G401.6 (cell line): ENCODE measurements at regions not wholly inside any gene's neighbourhood (a gene's known extent, or its start where the extent isn't known, plus 50 kb on each side); places are given as distances from the start of the nearest gene placed in this dataset.
"Not testable (repeated sequence)": the region's sequence is repeated elsewhere in the genome, so short reads cannot be mapped to it uniquely, and the experiment has no call there.

Experiments
- FAIRE-seq: peaks from 2 replicates; lab custom pipeline; 2012; peaks lifted over from hg19 to GRCh38; lab: Jason Lieb, UNC

DNA sequence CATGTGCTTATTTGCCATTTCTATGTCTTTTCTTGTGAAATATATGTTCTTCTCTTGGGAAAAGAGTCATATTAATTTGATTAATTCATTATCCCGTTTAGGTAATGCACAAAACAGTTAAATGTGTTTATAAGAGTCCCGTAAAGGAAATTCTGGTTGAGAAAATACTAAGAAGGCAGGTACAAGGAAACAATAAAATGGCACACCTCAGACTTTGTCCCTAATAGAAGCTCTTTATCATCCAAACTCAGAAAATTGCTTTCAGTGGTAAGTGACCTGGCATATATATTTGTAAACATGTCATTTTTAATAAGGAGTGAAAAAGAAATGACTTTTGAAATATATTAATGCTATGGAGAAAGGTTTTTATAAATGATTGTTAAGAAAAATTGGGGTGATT is 540.5 kb upstream of the CITED2 start:
- FAIRE-seq, result peak; percentile 21

DNA sequence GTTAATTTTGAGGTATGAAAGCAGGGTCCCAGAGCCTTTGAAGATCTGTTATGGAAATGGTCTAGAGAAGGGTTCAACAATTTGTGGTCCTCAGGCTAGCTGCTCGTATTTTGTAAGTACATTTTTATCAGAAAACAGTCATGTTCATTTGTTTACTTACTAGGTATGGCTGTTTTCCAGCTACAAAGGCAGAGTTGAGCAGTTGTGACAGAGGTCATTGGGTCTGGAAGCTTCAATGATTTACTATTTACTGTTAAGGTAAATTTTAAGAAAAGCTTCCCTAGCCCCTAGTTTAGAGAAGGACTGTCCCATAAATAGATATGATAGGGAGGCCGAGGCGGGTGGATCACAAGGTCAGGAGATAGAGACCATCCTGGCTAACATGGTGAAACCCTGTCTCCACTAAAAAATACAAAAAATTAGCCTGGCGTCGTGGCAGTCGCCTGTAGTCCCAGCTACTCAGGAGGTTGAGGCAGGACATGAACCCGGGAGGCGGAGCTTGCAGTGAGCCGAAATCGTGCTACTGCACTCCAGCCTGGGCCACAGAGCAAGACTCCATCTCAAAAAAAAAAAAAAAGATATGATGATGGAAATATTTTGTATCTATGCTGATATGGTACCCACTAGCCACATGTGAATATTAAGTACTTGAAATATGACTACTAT is 538.4 kb upstream of the CITED2 start:
- no peak for FAIRE-seq

DNA sequence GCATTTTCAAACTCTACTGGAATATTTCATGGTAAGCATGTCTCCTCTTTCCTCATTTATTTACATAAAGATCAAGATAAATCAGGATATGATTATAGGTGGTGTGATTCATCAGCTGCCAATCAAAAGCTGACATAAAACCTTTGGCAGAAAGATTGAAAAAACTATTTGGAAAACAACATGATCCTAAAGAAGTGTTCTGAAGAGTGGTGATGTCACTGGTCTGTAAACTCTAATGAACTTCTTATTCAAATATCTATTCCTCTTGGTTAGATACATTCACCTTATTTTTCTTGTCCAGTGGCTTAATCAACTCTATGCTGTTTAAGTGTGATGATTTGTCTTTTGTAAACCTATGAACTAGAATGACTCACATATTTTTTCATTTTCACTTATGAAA is 535.5 kb upstream of the CITED2 start:
- no peak for FAIRE-seq

DNA sequence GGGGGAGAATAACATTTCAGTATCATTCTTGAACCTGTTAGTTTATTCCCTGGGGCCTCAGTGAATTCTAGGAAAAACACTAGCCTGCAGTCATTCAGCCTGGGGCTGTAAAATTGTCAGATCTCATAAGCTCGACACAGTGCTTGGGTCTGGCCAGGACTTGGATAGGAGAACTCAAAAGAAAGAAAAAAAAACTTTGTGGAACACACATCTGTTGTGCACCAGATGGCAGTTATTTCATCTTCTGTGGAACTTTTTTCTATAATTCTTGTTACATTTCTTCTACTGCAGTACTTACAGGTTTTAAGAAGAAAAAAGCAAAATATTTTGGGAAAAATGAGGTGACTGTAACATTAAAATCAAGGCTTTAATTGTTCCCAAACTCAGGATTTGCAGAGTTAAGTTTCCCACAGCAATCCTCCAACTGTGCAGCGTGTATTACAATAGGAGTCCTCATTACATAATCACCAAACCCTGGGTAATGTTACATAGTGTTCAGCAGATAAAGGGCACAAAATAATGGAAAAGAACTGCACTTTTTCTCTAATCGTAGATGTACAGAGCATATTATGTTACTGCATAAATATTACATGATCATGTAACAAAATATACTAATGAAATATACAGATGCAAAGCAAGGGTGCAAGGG is 531.1 kb upstream of the CITED2 start:
- peak; percentile 51 for FAIRE-seq

DNA sequence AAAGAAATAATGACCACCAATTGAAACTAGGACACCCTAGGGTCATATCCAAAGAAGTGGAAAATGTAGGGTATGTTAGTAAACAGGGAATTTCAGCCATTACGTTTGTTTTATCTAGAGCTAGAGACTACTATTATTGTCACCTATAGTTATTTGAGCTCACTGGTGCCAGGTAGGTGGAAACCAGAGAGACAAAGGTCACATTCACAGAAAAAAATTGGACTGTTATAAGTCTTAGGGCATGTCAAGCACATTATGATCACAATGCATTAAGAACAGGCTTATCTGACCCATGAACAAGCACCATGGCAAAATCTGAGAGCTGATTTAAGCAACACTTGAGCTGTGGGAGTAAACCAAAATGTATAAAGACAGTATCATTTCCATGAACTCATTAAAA is 530.1 kb upstream of the CITED2 start:
- FAIRE-seq, result no peak

DNA sequence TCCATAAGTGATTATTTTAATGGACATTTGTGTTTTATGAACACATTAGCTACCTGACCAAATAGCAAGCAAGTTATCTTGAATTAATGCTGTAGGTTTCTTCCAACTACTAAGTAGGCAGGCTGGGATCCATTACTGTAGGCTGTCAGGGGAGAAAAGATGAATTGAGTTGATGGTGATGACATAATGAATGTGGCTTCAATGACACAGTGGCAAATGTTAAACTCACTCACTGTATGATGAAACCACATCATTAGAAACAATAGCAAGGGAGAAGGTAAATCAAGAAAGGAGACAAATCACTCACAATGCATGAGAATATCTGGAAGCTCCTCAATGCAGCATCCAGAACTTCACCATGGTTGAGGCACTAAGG is 529.7 kb upstream of the CITED2 start:
- no peak for FAIRE-seq

DNA sequence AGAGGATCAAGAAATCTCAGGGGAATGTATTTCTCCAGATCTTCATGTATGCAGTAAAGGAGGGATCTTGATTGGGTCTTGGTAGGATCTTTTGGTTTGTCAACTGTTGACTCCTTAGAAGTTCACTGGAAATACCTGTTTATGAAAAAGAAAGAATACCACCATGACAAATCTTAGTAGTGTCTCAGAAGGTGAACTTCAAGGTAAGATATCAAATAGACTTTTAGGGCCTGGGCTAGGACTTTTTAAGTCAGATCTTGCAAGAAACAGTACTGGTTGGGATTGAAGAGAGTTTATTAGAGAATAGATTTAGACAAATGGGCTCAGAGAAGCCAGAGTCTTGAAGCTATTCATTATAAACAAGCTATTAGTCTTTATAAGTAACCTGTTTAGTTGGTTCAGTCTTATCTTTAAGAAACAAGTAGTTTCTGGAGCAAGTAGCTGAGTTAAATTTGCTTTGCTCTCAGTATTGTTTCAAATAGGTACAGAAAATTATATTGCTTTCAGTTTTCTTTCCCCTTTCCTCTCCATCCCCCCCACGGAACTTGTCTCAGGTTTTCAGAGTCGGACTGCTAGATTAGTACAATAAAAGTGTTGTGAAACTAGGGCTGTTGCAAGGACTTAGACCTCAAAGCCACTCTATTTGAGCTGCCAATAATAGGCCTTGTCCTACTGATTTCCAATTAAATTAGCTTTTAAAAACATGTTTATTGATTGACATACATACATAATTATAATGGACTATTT is 529.1 kb upstream of the CITED2 start:
- no peak for FAIRE-seq

DNA sequence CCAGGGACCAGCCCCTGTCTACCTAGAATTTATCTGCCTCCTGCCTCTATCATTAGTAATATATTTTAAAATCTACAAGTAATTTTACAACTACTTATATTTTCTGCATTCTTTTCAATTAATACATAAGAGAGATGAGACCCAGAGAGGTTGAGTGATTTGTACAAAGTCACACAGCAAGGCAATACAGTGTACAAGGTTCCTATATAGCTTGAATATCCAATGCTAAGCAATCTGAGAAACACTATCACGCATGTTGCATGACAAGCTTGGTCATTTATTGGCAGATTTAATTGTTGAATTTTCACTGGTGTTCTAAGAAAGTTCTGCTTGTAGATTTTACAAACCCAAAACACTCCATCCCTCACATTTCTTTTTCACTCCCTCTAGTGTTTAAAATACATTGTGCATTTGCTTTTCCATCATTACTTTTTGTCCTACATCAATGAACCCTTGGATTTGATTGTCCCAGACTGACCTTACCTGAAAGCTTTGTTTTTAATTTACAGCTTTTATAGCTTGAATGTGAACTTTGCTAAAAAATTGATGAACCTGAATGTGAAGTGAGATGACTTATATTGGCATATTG is 520.9 kb upstream of the CITED2 start:
- peak; percentile 88 for FAIRE-seq

DNA sequence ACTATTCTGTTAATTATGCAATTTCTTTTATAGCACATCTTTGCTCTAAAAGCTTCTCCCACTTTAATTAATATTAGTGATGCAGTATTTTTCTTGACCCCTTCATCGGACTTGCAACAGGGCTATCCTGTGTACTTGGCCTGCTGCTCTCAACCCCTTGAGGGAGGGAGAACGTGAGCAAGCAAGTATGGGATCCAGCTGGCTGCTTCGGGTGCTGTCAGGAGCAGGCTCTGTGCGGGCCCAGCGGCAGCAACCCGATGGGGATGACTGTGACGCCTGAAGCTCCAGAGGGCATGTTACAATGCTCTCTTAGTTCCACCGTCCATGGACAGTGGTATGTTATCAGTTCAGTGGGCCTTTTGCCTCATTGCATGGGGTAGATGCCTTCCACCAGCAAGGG is 519.8 kb upstream of the CITED2 start:
- no peak for FAIRE-seq

DNA sequence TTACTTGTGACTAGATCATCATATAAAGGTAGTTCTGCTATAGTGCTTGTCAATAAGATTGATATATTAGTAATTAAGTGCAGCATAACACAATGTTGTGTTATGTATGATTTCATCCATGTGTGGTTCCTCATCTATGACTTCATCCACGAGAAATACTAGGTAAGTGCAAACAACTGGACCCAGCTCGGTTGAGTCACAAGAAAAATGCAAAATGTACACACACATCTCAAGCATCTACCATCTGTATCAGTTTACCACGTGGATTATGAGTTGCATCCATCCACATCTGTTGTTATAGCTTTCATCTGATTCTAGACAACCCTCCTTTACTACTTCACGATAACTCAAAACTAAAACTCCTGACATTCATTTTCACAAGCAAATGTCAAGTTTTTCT is 517.0 kb upstream of the CITED2 start:
- FAIRE-seq, result no peak

DNA sequence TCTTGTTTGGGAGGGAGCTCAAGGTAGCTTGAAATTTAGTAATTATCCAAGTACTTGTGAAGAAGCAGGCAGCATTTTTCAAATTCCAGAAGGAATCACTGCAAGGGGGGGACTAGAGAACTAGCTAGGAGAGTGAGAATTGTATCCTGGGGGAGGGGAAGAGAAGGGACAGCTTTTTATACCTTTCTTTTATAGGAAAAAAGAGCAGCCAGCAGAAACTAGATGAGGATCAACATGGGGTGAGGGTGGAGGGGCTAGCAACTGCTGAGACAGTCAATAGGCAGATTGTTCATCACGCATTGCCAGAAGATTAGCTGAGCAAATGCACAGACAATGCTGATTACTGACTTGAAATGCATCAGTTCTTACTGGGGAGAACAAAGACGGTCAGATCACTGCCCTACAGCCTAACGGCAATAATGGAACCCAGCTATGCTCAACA is 514.3 kb upstream of the CITED2 start:
- peak; percentile 99 for FAIRE-seq

DNA sequence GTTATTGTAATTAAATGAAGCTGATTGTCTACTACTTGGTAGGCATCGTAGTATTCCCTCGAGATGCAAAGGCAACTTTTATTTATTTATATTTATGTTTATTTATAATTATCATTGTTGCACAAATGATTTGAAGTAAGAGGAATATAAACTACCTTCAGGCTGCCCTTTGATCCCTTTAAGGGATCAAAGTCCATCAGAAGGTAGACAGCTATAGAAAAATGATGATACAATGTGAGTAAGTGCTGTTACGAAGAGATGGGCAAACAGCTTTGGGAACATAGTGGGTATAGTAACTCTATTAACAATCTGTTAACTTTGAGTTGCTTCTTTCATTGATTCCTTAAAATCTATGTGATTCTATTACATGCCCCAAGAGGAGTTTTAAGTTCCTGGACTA is 512.8 kb upstream of the CITED2 start:
- no peak for FAIRE-seq

DNA sequence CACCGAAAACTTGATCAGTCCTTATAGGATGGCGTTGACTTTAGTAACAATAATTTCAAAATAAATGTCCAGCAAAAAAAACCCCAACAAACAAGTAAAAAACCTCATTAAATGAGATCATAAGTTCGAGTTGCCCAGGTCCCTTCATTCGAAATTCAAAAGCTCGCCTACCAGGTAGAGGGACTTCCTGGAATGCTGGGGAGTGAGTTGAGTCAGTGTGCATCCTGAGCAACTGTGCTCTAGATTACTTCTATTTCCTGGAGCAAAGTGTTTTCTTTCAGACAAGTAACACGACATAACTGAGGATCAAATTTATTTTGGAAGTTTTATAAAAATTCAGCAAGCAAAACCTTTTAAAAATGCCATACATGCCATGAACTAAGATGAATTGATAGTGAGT is 511.9 kb upstream of the CITED2 start:
- peak; percentile 94 for FAIRE-seq

DNA sequence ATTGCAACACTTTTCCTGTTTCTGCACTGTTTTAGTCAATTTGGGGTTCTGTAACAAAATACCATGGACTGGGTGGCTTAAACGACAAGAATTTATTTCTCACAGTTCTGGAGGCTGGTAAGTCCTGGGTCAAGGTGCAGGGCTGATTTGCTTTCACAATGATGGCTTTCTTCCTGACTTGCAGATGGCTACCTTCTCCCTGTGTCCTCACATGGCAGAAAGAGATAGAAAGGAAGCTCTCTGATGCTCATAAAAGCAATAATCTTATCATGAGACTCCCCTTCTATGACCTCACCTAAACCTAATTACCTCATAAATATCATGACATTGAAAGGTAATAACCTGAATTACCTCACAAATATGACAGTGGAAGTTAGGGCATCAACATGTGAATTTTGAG is 511.5 kb upstream of the CITED2 start:
- FAIRE-seq, result no peak

DNA sequence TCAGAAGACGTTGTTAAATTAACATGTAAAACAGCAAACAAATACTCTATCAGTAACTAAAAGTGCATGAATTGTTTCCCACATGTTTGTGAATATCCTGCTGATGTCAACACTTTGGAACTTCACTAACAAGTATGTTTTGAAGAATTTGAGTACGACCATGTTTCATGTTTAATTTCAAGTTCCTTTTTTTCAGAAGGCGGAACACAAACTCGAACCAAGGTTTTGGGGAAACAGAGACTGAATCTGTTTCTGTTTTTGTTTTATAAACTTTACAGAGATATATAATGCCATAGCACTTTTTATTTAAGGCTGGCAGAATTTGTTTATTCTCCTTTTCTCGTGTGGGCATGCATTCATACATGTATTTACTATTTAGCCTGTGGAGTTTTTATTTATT is 509.3 kb upstream of the CITED2 start:
- FAIRE-seq, result no peak

DNA sequence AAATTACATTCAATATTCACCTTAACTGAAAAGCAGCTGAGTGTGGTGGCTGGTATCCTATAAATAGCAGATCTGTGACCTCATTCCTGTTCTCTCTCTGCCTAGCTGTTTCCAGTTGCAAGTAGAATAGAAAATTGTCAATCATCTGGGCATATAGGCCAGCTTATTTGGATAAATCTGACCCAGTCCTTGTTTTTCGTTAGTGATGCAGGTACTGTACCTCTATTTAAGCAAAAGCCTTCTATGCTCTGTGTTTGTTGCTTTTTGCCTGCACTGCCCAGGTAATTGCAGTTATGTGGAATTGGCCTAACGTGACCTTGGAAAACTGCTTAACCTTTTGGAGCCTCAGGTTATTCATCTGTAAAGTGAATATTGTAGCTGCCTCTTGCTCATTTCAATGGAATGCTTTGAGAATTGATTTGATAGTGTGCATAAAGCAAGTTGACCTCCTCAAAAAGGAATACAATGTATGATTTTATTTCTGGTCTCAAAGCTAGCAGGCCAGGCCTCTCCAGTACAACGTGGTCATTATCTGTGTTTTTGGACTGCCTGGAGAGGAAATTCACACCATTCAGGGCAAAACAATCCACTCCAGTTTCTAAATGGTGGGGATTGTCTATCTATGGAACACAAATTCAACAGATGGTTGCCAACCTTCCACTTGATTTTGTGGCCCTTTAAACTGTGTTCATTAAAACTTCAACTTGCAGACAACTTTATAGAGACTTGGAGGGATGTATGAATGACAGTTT is 508.7 kb upstream of the CITED2 start:
- FAIRE-seq, result peak; percentile 99

DNA sequence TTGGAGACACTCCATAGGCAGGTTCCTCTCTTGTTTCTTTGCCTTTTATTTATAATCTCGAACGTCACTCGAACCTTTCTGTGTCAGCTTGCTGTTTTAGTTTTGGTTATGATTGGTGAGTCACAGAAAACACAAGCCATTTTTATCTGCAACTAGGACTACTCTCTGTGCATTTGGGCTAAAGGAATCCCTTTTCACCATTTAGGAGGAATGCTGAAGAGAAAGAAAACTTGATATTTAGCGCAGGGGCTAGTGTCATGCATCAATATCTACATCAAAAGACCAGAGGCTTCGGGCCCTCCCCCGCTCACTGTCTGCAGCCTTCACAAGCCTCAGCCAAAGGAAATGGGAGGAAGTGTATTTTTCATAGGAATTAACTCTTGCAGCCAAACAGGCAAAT is 507.8 kb upstream of the CITED2 start:
- FAIRE-seq, result no peak

DNA sequence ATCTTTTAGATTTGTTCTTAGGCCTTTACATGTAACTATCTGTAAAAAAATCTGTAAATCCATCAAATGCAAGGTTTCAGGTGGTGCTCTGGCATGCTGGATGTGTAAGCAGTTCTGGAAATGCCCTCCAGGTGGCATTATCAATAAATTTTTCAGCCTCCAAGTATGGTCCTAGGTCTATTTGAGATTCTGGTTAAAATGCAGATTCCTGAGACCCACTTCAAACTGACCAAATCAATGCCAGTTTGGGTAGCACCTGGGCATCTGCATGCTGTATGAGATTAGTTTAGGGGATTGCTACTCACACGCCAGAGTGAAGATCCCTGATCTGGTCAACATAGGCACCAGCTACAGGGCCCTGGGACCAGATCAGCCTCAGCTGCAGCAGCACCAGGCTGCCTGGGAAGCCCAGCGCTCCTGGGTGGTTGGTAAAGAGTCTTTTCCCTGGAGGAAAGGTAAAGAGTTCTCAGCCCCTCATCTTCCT is 507.3 kb upstream of the CITED2 start:
- FAIRE-seq, result peak; percentile 92

DNA sequence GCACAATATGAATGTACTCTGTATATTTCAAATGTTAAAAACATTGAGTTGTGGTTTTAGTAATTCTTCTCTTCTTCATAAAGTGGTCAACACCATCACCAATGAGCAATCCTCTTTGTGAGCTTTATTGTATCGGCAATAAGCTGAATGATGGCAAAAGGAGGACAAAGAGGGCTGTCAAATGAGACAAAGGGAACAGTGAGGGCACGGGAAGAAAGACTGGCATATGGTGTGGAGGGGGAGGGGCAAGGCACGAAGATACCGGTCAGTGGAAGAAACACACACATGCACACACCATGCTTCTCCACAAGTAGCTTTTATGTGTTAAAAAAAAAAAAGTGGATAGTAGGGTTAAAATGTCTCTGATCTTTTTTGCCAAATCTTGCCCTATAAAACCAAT is 506.8 kb upstream of the CITED2 start:
- no peak for FAIRE-seq

DNA sequence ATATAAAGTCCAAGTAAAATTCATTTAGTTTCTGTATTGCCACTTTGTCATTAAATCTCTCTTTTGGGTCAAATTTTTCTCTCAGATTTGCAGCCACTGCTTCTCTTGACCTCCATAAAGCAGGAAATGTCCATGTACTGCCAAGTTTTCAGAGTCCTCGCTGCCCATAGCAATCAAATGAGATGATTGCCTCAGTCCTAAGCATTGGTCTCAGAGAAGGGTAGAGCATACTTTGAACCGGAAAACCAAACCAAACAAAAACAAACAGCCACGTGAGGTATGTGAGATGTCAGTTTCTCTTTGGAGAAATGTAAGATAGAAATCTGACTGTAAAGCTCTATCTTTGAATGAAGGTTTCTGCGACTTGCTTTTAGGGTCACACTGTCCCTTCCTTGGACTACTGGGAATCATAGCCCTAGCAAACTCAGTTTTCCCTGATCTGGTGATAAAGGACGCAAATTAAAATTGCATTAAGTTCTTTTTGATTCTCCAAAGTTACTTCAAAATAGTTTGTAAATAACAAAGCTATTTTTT is 505.4 kb upstream of the CITED2 start:
- FAIRE-seq, result no peak

DNA sequence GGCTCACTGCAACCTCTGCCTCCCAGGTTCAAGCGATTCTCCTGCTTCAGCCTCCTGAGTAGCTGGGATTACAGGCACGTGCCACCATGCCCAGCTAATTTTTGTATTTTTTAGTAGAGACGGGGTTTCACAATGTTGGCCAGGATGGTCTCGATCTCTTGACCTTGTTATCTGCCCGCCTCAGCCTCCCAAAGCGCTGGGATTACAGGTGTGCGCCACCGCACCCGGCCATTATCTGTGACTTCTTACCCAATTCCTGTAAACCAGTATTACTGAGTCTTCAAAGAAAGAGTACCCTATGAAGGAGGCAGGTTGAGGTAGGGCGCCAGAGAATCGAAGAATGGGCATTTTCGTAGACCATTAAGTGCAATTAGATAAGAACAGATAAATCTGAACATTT is 504.8 kb upstream of the CITED2 start:
- FAIRE-seq, result not testable (repeated sequence)

DNA sequence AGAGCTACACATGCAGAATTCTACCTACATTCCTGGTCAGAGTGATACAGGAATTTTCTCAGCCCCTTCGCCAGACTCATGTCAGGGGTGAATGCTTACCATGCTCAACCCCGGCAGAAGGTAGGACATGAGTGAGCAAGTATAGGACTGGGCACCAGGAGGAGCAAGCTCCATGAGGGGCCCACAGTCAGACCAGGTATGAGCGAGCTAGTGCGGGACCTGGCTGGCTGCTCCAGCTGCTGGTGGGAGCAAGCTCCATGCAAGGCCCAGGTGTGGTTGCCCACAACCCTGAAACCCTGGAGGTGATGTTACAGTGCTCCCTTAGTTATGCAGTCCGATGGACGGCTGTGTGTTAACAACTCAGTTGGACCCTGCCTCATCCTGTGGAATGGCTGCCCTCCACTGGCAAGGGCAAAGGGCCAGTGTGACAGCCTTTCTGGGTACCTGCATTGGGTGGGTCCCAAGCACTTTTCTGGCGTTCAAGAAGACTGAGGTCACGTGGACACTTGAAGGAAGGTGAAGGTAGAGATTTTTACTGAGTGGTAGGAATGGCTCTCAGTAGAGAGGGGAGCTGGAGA is 503.5 kb upstream of the CITED2 start:
- no peak for FAIRE-seq
